NCI-H1436 treated with DMSO at 0.1 percent for 48 hours (cell line): ENCODE measurements at regions not wholly inside any gene's neighbourhood (a gene's known extent, or its start where the extent isn't known, plus 50 kb on each side); places are given as distances from the start of the nearest gene placed in this dataset.
"Not testable (repeated sequence)": the region's sequence is repeated elsewhere in the genome, so short reads cannot be mapped to it uniquely, and the experiment has no call there.

Experiments
- DNase-seq: peaks from one replicate; lab custom pipeline; 2025; lab: John Stamatoyannopoulos, UW

- DNase-seq, result no peak
Observed at GRCh38 chr10:131532291-131532690, 220.8 kb upstream of the TCERG1L start.

- DNase-seq, result no peak
Observed at GRCh38 chr10:131532745-131533341, 221.3 kb upstream of the TCERG1L start.

- DNase-seq, result no peak
Observed at GRCh38 chr10:131533846-131534526, 222.5 kb upstream of the TCERG1L start.

GRCh38 chr10:131534836-131535235 is 223.3 kb upstream of the TCERG1L start:
- DNase-seq, result no peak

- DNase-seq, result no peak
Observed at GRCh38 chr10:131536676-131537075, 225.2 kb upstream of the TCERG1L start.

GRCh38 chr10:131537281-131537680 is 225.8 kb upstream of the TCERG1L start:
- DNase-seq, result no peak

- DNase-seq, result no peak
Observed at GRCh38 chr10:131544495-131544894, 233.0 kb upstream of the TCERG1L start.

- no peak for DNase-seq
Observed at GRCh38 chr10:131546086-131546810, 234.7 kb upstream of the TCERG1L start.

- no peak for DNase-seq
Observed at GRCh38 chr10:131547129-131547799, 235.7 kb upstream of the TCERG1L start.

GRCh38 chr10:131548176-131548575 is 236.7 kb upstream of the TCERG1L start:
- DNase-seq, result no peak

- no peak for DNase-seq
Observed at GRCh38 chr10:131549116-131549515, 237.6 kb upstream of the TCERG1L start.

GRCh38 chr10:131553121-131553520 is 241.6 kb upstream of the TCERG1L start:
- DNase-seq, result no peak

- DNase-seq, result no peak
Observed at GRCh38 chr10:131553581-131553980, 242.1 kb upstream of the TCERG1L start.

- DNase-seq, result no peak
Observed at GRCh38 chr10:131554821-131555220, 243.3 kb upstream of the TCERG1L start.

- DNase-seq, result no peak
Observed at GRCh38 chr10:131555406-131555805, 243.9 kb upstream of the TCERG1L start.

GRCh38 chr10:131556061-131556896 is 244.8 kb upstream of the TCERG1L start:
- no peak for DNase-seq

- DNase-seq, result no peak
Observed at GRCh38 chr10:131556897-131557495, 245.5 kb upstream of the TCERG1L start.

- DNase-seq, result not testable (repeated sequence)
Observed at GRCh38 chr10:131557956-131558355, 246.4 kb upstream of the TCERG1L start.

GRCh38 chr10:131559450-131559911 is 248.0 kb upstream of the TCERG1L start:
- no peak for DNase-seq

- DNase-seq, result no peak
Observed at GRCh38 chr10:131560166-131560565, 248.6 kb upstream of the TCERG1L start.

- no peak for DNase-seq
Observed at GRCh38 chr10:131560706-131561355, 249.3 kb upstream of the TCERG1L start.
